ENCODE measurements at regions not wholly inside any gene's neighbourhood (a gene's known extent, or its start where the extent isn't known, plus 50 kb on each side); places are given as distances from the start of the nearest gene placed in this dataset.
"Not testable (repeated sequence)": the region's sequence is repeated elsewhere in the genome, so short reads cannot be mapped to it uniquely, and the experiment has no call there.

DNA sequence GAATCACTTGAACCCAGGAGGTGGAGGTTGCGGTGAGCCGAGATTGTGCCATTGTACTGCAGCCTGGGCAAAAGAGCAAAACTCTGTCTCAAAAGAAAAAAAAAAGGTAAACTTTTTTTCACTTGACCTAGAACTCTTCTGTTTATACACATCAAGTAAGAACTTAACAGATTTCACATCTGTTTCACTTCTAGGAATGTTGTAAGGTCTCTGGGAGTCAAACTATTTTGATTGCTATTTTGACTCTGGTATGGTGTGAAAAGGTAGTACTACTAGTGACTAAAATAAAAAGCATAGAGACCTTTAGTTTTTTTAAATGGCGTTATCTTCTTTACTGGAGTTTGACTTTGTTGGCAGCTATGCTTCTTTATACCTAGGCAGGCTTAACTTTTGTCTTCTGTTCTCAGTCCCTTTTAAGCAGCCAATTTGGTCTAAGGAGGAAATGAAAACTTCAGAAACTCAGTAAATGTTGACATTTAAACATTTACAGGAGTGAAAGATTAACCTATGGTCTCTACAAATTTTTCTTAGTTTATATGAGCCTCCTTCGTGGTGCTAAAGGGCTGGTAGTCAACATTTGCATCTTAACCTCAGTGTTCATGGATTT is 84.7 kb downstream of the METTL2B start:
- intact Hi-C loops (cut with DNase I); ATAC-seq; DNase-seq (ENCODE audit: missing footprints): not testable (repeated sequence)

DNA sequence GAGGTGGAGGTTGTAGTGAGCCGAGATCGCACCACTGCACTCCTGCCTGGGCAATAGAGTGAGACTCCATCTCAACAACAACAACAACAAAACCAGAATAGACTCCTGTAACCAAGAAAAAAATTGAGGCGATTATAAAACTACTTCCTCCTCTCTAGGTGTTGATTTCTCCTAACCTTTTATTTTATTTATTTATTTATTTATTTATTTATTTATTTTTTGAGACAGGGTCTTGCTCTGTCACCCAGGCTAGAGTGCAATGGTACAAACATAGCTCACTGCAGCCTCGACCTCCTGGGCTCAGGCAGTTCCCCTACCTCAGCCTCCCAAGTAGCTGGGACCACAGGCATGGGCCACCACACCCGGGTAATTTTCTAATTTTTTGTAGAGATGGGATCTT is 86.2 kb downstream of the METTL2B start:
- DNase-seq (ENCODE audit: missing footprints); ATAC-seq; intact Hi-C loops (cut with DNase I): not testable (repeated sequence)

GRCh38 chr7:128564123-128564700 is 87.7 kb downstream of the METTL2B start:
- DNase-seq (ENCODE audit: missing footprints); intact Hi-C loops (cut with DNase I); ATAC-seq: not testable (repeated sequence)

DNA sequence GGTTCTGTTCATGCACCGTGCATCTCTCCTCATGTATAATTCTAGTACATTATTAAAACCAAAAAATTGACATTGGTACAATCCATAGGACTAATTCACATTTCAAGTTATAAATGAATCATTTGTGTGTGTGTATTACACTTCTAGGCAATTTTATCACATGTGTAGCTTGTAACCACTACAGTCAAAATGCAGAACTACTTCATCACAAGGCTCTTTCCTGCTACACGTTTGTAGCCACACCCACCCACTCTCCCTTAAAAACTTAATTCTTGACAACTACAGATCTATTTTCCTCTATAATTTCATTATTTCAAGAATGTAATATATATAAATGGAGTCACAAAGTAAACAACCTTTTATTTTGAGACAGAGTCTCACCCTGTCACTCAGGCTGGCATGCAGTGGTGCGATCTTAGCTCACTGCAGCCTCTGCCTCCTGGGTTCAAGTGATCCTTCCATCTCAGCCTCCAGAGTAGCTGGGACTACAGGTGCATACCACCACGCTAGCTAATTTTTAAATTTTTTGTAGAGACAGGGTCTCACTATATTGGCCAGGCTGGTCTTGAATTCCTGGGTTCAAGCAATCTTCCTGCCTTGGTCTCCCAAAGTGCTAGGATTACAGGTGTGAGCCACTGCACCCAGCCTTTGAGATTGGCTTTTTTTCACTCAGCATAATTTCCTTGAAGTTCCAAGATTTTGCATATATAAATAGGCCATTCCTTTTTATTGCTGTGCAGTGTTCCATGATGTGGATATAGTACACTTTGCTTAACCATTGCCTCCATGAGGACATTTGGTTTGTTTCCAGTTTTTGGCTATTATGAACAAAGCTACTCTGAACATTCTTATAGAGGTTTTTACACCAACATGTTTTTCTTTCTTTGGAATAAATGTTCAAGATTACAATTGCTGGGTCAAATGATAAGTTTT is 88.7 kb downstream of the METTL2B start:
- ATAC-seq; DNase-seq (ENCODE audit: missing footprints); intact Hi-C loops (cut with DNase I): not testable (repeated sequence)

- ATAC-seq; intact Hi-C loops (cut with DNase I); DNase-seq (ENCODE audit: missing footprints): not testable (repeated sequence)
These were observed 96.8 kb upstream of the GARIN1A start for GRCh38 chr7:128575277-128575676.

DNA sequence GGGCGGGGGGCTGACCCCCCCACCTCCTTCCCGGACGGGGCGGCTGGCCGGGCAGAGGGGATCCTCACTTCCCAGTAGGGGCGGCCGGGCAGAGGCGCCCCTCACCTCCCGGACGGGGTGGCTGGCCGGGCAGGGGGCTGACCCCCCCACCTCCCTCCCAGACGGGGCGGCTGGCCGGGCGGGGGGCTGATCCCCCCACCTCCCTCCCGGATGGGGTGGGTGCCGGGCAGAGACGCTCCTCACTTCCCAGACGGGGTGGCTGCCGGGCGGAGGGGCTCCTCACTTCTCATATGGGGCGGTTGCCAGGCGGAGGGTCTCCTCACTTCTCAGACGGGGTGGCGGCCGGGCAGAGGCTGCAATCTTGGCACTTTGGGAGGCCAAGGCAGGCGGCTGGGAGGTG is 95.1 kb upstream of the GARIN1A start:
- intact Hi-C loops (cut with DNase I); ATAC-seq; DNase-seq (ENCODE audit: missing footprints): not testable (repeated sequence)

GRCh38 chr7:128579843-128580242 is 92.2 kb upstream of the GARIN1A start:
- intact Hi-C loops (cut with DNase I); ATAC-seq; DNase-seq (ENCODE audit: missing footprints): not testable (repeated sequence)

GRCh38 chr7:128581100-128581499 is 91.0 kb upstream of the GARIN1A start:
- ATAC-seq; intact Hi-C loops (cut with DNase I); DNase-seq (ENCODE audit: missing footprints): not testable (repeated sequence)

- intact Hi-C loops (cut with DNase I); ATAC-seq; DNase-seq (ENCODE audit: missing footprints): not testable (repeated sequence)
These were observed 90.1 kb upstream of the GARIN1A start for GRCh38 chr7:128581825-128582561.

GRCh38 chr7:128586715-128587114 is 85.4 kb upstream of the GARIN1A start:
- ATAC-seq; intact Hi-C loops (cut with DNase I); DNase-seq (ENCODE audit: missing footprints): not testable (repeated sequence)

GRCh38 chr7:128591705-128592104 is 80.4 kb upstream of the GARIN1A start:
- DNase-seq (ENCODE audit: missing footprints) (no peak), ATAC-seq (no peak)
- intact Hi-C loops (cut with DNase I), result no loop called here

DNA sequence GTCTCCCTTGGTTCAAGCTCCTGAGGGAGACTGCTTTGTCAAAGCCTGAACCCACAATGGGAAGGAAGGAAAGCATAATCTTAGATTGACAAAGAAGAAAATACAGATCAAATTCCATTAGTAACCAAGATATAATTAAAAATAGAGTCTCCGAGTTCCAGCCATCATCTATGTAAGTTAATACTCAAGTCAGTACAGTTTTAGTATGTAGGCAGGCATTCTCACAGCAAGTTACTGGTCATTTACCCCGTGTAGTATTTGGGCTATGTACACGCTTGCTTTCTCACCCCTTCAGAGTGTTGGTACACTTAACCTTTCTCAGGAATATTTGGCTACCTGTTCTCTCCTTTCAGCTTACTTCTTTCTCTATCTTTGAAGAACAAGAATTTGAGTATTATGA is 79.9 kb upstream of the GARIN1A start:
- DNase-seq (ENCODE audit: missing footprints); intact Hi-C loops (cut with DNase I); ATAC-seq: not testable (repeated sequence)

- DNase-seq (ENCODE audit: missing footprints); intact Hi-C loops (cut with DNase I); ATAC-seq: not testable (repeated sequence)
These were observed 78.0 kb upstream of the GARIN1A start for GRCh38 chr7:128594061-128594460.

GRCh38 chr7:128596336-128597128 is 75.6 kb upstream of the GARIN1A start:
- DNase-seq (ENCODE audit: missing footprints); intact Hi-C loops (cut with DNase I); ATAC-seq: not testable (repeated sequence)

DNA sequence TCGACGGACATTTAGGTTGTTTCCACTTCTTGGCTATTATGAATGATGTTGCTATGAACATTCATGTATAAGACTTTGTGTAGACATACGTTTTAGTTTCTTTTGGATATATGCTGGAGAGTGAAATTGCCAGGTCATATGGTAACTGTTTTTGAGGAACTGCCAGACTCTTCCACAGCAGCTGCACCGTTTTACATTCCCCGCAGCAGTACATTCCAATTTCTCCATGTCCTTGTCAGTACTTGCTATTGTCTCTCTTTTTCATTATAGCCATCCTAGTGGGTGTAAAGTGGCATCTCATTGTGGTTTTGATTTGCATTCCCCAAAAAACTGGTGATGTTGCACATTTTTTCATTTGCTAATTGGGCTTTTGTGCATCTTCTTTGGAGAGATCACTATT is 73.1 kb upstream of the GARIN1A start:
- intact Hi-C loops (cut with DNase I); DNase-seq (ENCODE audit: missing footprints): not testable (repeated sequence)
- ATAC-seq, result peak; percentile 43

GRCh38 chr7:128608678-128609421 is 63.2 kb upstream of the GARIN1A start:
- intact Hi-C loops (cut with DNase I), result loop anchor here (5.0 kb wide), 1 partner anchor 273 kb away; no protein-coding TSS in a partner anchor
- DNase-seq (ENCODE audit: missing footprints), result not testable (repeated sequence)
- peak; percentile 75 for ATAC-seq

GRCh38 chr7:128613366-128613765 is 58.7 kb upstream of the GARIN1A start:
- ATAC-seq; intact Hi-C loops (cut with DNase I); DNase-seq (ENCODE audit: missing footprints): not testable (repeated sequence)
